ENCODE measurements at regions not wholly inside any gene's neighbourhood (a gene's known extent, or its start where the extent isn't known, plus 50 kb on each side); places are given as distances from the start of the nearest gene placed in this dataset.

- TF ChIP-seq REST (IDR thresholded peaks at IDR 0.05; ENCODE audit: low read depth) = no peak
Measured at GRCh38 chr2:12465631-12466135, 251.1 kb upstream of the TRIB2 start (continued).

- H3K9ac ChIP-seq (ENCODE audit: low read length) = no peak overlapping the region
- H4K20me1 ChIP-seq (ENCODE audit: insufficient read depth) = no peaks in the 10 kb centered on the region
- no peaks in the 10 kb centered on the region for H3K36me3 ChIP-seq (ENCODE audit: control insufficient read depth in 1 of 2, insufficient read depth in 2 of 2, low read length in 2 of 2)
- TF ChIP-seq CTCF (IDR thresholded peaks at IDR 0.05 in 2 of 3, conservative IDR thresholded peaks at IDR 0.05 in 1 of 3; ENCODE audit: borderline replicate concordance in 1 of 3, insufficient read depth in 1 of 3, low read depth in 2 of 3, low read length in 2 of 3) (no peak), EZH2phosphoT487 (IDR thresholded peaks at IDR 0.05; ENCODE audit: borderline replicate concordance) (no peak), POLR2A (IDR thresholded peaks at IDR 0.05; ENCODE audit: borderline replicate concordance, extremely low read depth, insufficient read depth, insufficient read length) (no peak), POLR2AphosphoS5 (IDR thresholded peaks at IDR 0.05; ENCODE audit: low read depth, low read length) (no peak), CEBPB (IDR thresholded peaks at IDR 0.05; ENCODE audit: low read depth) (no peak), ATF3 (IDR thresholded peaks at IDR 0.05) (no peak), EGR1 (IDR thresholded peaks at IDR 0.05; ENCODE audit: low read depth) (no peak), CBX3 (IDR thresholded peaks at IDR 0.05; ENCODE audit: low read depth) (no peak), SIN3A (IDR thresholded peaks at IDR 0.05; ENCODE audit: low read depth) (no peak), ZNF274 (IDR thresholded peaks at IDR 0.05; ENCODE audit: low read depth, low read length) (no peak), SRF (IDR thresholded peaks at IDR 0.05; ENCODE audit: low read depth) (no peak), ZBTB33 (IDR thresholded peaks at IDR 0.05; ENCODE audit: extremely low read depth, insufficient replicate concordance, low read length) (no peak), FOSL1 (IDR thresholded peaks at IDR 0.05; ENCODE audit: low read depth) (no peak), MAX (IDR thresholded peaks at IDR 0.05) (no peak), JUND (IDR thresholded peaks at IDR 0.05) (no peak)
- no peaks in the 10 kb centered on the region for H3K4me1 ChIP-seq (ENCODE audit: control insufficient read depth in 1 of 2, insufficient read depth in 2 of 2, low read length in 2 of 2)
- BruUV-seq (replicated peaks) = no TSS peak
- H3K79me2 ChIP-seq (ENCODE audit: insufficient read depth, low read length) = no peaks in the 10 kb centered on the region
- no peak overlapping the region for H3K4me3 ChIP-seq (replicated peaks in 1 of 2; ENCODE audit: low read depth in 1 of 2, low read length in 2 of 2)
- ChIA-PET CTCF (no interaction called here), POLR2A (no interaction called here), RAD21 (ENCODE audit: low non-redundant PET in 1 of 2, low total read pairs in 2 of 2, uncharacterized antibody in 2 of 2, unreplicated experiment in 2 of 2) (no interaction called here)
- intact Hi-C loops (cut with micrococcal nuclease) = no loop called here
- no peak overlapping the region for H2AFZ ChIP-seq (ENCODE audit: low read depth, low read length, poor library complexity, severe bottlenecking)
- DNase-seq (ENCODE audit: low read depth, low spot score) (no peak), ATAC-seq (no peak)
- no peak overlapping the region for H3K27ac ChIP-seq (ENCODE audit: low read depth, low read length)
- no peaks in the 10 kb centered on the region for H3K9me3 ChIP-seq (ENCODE audit: control insufficient read depth in 1 of 2, insufficient read depth in 1 of 2, low read depth in 1 of 2, low read length in 2 of 2)
- H3K9me2 ChIP-seq (ENCODE audit: insufficient read depth) = no peaks in the 10 kb centered on the region
- H3K4me2 ChIP-seq (ENCODE audit: low read length) = no peak overlapping the region
- no peaks in the 10 kb centered on the region for H3K27me3 ChIP-seq (ENCODE audit: insufficient read depth, low read length)
Measured at GRCh38 chr2:12467303-12467702, 249.4 kb upstream of the TRIB2 start.
